ENCODE measurements at regions not wholly inside any gene's neighbourhood (a gene's known extent, or its start where the extent isn't known, plus 50 kb on each side); places are given as distances from the start of the nearest gene placed in this dataset.

- H3K27ac ChIP-seq (ENCODE audit: low read length), result no peak overlapping the region
- H3K4me1 ChIP-seq (ENCODE audit: control insufficient read depth in 1 of 2, insufficient read depth in 2 of 2, low read length in 2 of 2), result no peaks in the 10 kb centered on the region
- H3K9me3 ChIP-seq (ENCODE audit: control insufficient read depth in 1 of 2, low read length in 2 of 2), result no peaks in the 10 kb centered on the region
- no peaks in the 10 kb centered on the region for H3K36me3 ChIP-seq (ENCODE audit: control insufficient read depth in 1 of 2, insufficient read depth in 2 of 2, low read length in 2 of 2)
- H3K27me3 ChIP-seq (ENCODE audit: low read depth, low read length), result no peaks in the 10 kb centered on the region
- no peak overlapping the region for H3K4me3 ChIP-seq (ENCODE audit: low read depth in 1 of 2, low read length in 2 of 2)
Observed at GRCh38 chr10:58001159-58001558, 266.5 kb downstream of the IPMK start.

- H3K27ac ChIP-seq (ENCODE audit: low read length), result no peak overlapping the region
- H3K36me3 ChIP-seq (ENCODE audit: control insufficient read depth in 1 of 2, insufficient read depth in 2 of 2, low read length in 2 of 2), result no peaks in the 10 kb centered on the region
- H3K9me3 ChIP-seq (ENCODE audit: control insufficient read depth in 1 of 2, low read length in 2 of 2), result no peaks in the 10 kb centered on the region
- no peak overlapping the region for H3K4me3 ChIP-seq (ENCODE audit: low read depth in 1 of 2, low read length in 2 of 2)
- no peaks in the 10 kb centered on the region for H3K4me1 ChIP-seq (ENCODE audit: control insufficient read depth in 1 of 2, insufficient read depth in 2 of 2, low read length in 2 of 2)
- no peaks in the 10 kb centered on the region for H3K27me3 ChIP-seq (ENCODE audit: low read depth, low read length)
Observed at GRCh38 chr10:57996536-57996935, 271.2 kb downstream of the IPMK start.

- Histone ChIP-seq H3K27ac (ENCODE audit: low read length) (no peak overlapping the region), H3K27me3 (ENCODE audit: low read depth, low read length) (no peaks in the 10 kb centered on the region), H3K4me1 (ENCODE audit: control insufficient read depth in 1 of 2, insufficient read depth in 2 of 2, low read length in 2 of 2) (no peaks in the 10 kb centered on the region), H3K36me3 (ENCODE audit: control insufficient read depth in 1 of 2, insufficient read depth in 2 of 2, low read length in 2 of 2) (no peaks in the 10 kb centered on the region), H3K4me3 (ENCODE audit: low read depth in 1 of 2, low read length in 2 of 2) (no peak overlapping the region), H3K9me3 (ENCODE audit: control insufficient read depth in 1 of 2, low read length in 2 of 2) (no peaks in the 10 kb centered on the region)
Observed at GRCh38 chr10:57993302-57993701, 274.4 kb downstream of the IPMK start.

GRCh38 chr10:57992321-57993077 lies 275.2 kb downstream of the IPMK start:
- no peaks in the 10 kb centered on the region for H3K4me1 ChIP-seq (ENCODE audit: control insufficient read depth in 1 of 2, insufficient read depth in 2 of 2, low read length in 2 of 2)
- H3K4me3 ChIP-seq (ENCODE audit: low read depth in 1 of 2, low read length in 2 of 2), result no peak overlapping the region
- H3K36me3 ChIP-seq (ENCODE audit: control insufficient read depth in 1 of 2, insufficient read depth in 2 of 2, low read length in 2 of 2), result no peaks in the 10 kb centered on the region
- no peaks in the 10 kb centered on the region for H3K9me3 ChIP-seq (ENCODE audit: control insufficient read depth in 1 of 2, low read length in 2 of 2)
- no peak overlapping the region for H3K27ac ChIP-seq (ENCODE audit: low read length)
- no peaks in the 10 kb centered on the region for H3K27me3 ChIP-seq (ENCODE audit: low read depth, low read length)

- Histone ChIP-seq H3K27ac (ENCODE audit: low read length) (no peak overlapping the region), H3K4me3 (ENCODE audit: low read depth in 1 of 2, low read length in 2 of 2) (no peak overlapping the region), H3K27me3 (ENCODE audit: low read depth, low read length) (no peaks in the 10 kb centered on the region), H3K9me3 (ENCODE audit: control insufficient read depth in 1 of 2, low read length in 2 of 2) (no peaks in the 10 kb centered on the region), H3K36me3 (ENCODE audit: control insufficient read depth in 1 of 2, insufficient read depth in 2 of 2, low read length in 2 of 2) (no peaks in the 10 kb centered on the region), H3K4me1 (ENCODE audit: control insufficient read depth in 1 of 2, insufficient read depth in 2 of 2, low read length in 2 of 2) (no peaks in the 10 kb centered on the region)
Observed at GRCh38 chr10:57988964-57989363, 278.7 kb downstream of the IPMK start.

GRCh38 chr10:57987055-57987721 lies 280.5 kb downstream of the IPMK start:
- H3K4me3 ChIP-seq (ENCODE audit: low read depth in 1 of 2, low read length in 2 of 2), result no peak overlapping the region
- no peaks in the 10 kb centered on the region for H3K36me3 ChIP-seq (ENCODE audit: control insufficient read depth in 1 of 2, insufficient read depth in 2 of 2, low read length in 2 of 2)
- no peak overlapping the region for H3K27ac ChIP-seq (ENCODE audit: low read length)
- no peaks in the 10 kb centered on the region for H3K9me3 ChIP-seq (ENCODE audit: control insufficient read depth in 1 of 2, low read length in 2 of 2)
- no peaks in the 10 kb centered on the region for H3K4me1 ChIP-seq (ENCODE audit: control insufficient read depth in 1 of 2, insufficient read depth in 2 of 2, low read length in 2 of 2)
- no peaks in the 10 kb centered on the region for H3K27me3 ChIP-seq (ENCODE audit: low read depth, low read length)

- H3K36me3 ChIP-seq (ENCODE audit: control insufficient read depth in 1 of 2, insufficient read depth in 2 of 2, low read length in 2 of 2), result no peaks in the 10 kb centered on the region
- H3K4me1 ChIP-seq (ENCODE audit: control insufficient read depth in 1 of 2, insufficient read depth in 2 of 2, low read length in 2 of 2), result no peaks in the 10 kb centered on the region
- H3K4me3 ChIP-seq (ENCODE audit: low read depth in 1 of 2, low read length in 2 of 2), result no peak overlapping the region
- no peaks in the 10 kb centered on the region for H3K9me3 ChIP-seq (ENCODE audit: control insufficient read depth in 1 of 2, low read length in 2 of 2)
- H3K27me3 ChIP-seq (ENCODE audit: low read depth, low read length), result no peaks in the 10 kb centered on the region
- no peak overlapping the region for H3K27ac ChIP-seq (ENCODE audit: low read length)
Observed at GRCh38 chr10:57986422-57986821, 281.3 kb downstream of the IPMK start.

GRCh38 chr10:57983281-57983791 lies 284.4 kb downstream of the IPMK start:
- H3K4me1 ChIP-seq (ENCODE audit: control insufficient read depth in 1 of 2, insufficient read depth in 2 of 2, low read length in 2 of 2), result no peaks in the 10 kb centered on the region
- H3K27ac ChIP-seq (ENCODE audit: low read length), result no peak overlapping the region
- H3K4me3 ChIP-seq (ENCODE audit: low read depth in 1 of 2, low read length in 2 of 2), result no peak overlapping the region
- no peaks in the 10 kb centered on the region for H3K36me3 ChIP-seq (ENCODE audit: control insufficient read depth in 1 of 2, insufficient read depth in 2 of 2, low read length in 2 of 2)
- no peaks in the 10 kb centered on the region for H3K27me3 ChIP-seq (ENCODE audit: low read depth, low read length)
- H3K9me3 ChIP-seq (ENCODE audit: control insufficient read depth in 1 of 2, low read length in 2 of 2), result no peaks in the 10 kb centered on the region

- Histone ChIP-seq H3K36me3 (ENCODE audit: control insufficient read depth in 1 of 2, insufficient read depth in 2 of 2, low read length in 2 of 2) (no peaks in the 10 kb centered on the region), H3K9me3 (ENCODE audit: control insufficient read depth in 1 of 2, low read length in 2 of 2) (no peaks in the 10 kb centered on the region), H3K27me3 (ENCODE audit: low read depth, low read length) (no peaks in the 10 kb centered on the region), H3K4me3 (ENCODE audit: low read depth in 1 of 2, low read length in 2 of 2) (no peak overlapping the region), H3K4me1 (ENCODE audit: control insufficient read depth in 1 of 2, insufficient read depth in 2 of 2, low read length in 2 of 2) (no peaks in the 10 kb centered on the region), H3K27ac (ENCODE audit: low read length) (no peak overlapping the region)
Observed at GRCh38 chr10:57982091-57982490, 285.6 kb downstream of the IPMK start.

GRCh38 chr10:57979956-57980355 lies 287.7 kb downstream of the IPMK start:
- Histone ChIP-seq H3K4me3 (ENCODE audit: low read depth in 1 of 2, low read length in 2 of 2) (no peak overlapping the region), H3K9me3 (ENCODE audit: control insufficient read depth in 1 of 2, low read length in 2 of 2) (no peaks in the 10 kb centered on the region), H3K4me1 (ENCODE audit: control insufficient read depth in 1 of 2, insufficient read depth in 2 of 2, low read length in 2 of 2) (no peaks in the 10 kb centered on the region), H3K27ac (ENCODE audit: low read length) (no peak overlapping the region), H3K27me3 (ENCODE audit: low read depth, low read length) (no peaks in the 10 kb centered on the region), H3K36me3 (ENCODE audit: control insufficient read depth in 1 of 2, insufficient read depth in 2 of 2, low read length in 2 of 2) (no peaks in the 10 kb centered on the region)

GRCh38 chr10:57979491-57979890 lies 288.2 kb downstream of the IPMK start:
- Histone ChIP-seq H3K27me3 (ENCODE audit: low read depth, low read length) (no peaks in the 10 kb centered on the region), H3K9me3 (ENCODE audit: control insufficient read depth in 1 of 2, low read length in 2 of 2) (no peaks in the 10 kb centered on the region), H3K4me3 (ENCODE audit: low read depth in 1 of 2, low read length in 2 of 2) (no peak overlapping the region), H3K4me1 (ENCODE audit: control insufficient read depth in 1 of 2, insufficient read depth in 2 of 2, low read length in 2 of 2) (no peaks in the 10 kb centered on the region), H3K27ac (ENCODE audit: low read length) (no peak overlapping the region), H3K36me3 (ENCODE audit: control insufficient read depth in 1 of 2, insufficient read depth in 2 of 2, low read length in 2 of 2) (no peaks in the 10 kb centered on the region)
